GM19438 (cell line): ENCODE measurements at regions not wholly inside any gene's neighbourhood (a gene's known extent, or its start where the extent isn't known, plus 50 kb on each side); places are given as distances from the start of the nearest gene placed in this dataset.
"Not testable (repeated sequence)": the region's sequence is repeated elsewhere in the genome, so short reads cannot be mapped to it uniquely, and the experiment has no call there.

ENCODE experiments used
- ATAC-seq: cut with Tn5 transposase; IDR thresholded peaks from one replicate; pipeline ENCODE4 v1.9.1; 2021; ENCODE audit warnings: low read depth; ENCODE audit not compliant: unreplicated experiment

DNA sequence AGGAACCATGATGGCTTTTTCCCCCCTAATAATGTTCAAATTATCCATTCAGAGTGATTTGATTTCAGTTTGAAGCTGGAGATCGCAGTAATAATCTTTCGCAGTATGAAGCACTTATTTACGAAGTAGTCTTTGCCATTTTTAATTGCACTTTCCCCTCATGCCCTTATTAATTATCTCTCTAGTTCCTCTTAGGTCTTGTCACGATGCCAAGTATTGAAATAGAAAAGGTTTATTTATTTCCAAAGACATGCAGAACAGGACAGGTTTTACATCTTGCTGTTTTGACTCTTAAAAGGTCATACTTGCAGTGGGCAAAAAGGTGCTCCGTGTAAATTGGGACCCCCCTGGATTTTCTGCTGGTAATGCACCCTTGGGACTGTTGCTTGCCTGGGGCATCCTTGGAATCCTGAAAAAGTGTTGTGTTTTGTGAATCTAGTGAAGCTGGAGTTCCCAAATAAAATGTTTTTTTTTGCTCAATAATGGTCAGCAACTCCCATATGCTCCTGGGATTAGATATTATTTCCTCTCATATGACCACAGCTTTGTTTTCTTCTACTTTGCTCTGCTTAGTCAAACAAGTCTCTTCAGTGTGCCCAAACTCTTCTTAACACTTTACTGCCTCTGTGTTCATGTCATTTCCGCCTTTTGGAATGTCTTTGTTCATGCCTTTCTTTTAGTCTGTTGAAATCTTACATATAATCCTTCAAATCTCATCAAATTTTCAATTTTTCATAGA lies 278.3 kb downstream of the TMEM38B start:
- ATAC-seq = no peak

DNA sequence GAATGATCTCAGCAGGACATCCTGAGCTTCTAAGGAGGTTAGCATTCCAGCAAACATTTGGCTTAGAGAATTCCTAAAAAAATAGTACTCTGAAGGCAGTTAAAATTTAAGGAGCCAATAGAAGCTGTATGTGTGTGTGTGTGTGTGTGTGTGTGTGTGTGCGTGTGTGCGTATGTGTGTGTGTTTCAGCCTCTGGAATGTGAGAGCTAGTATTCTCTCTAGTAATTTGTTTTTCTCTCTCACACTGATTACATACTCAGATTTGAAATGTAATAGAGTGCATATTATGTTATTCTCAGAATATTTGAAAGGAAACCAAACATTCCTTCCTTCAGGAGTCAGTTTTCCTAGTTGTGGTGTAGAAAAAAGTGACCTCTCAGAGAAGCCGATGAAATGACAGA lies 279.6 kb downstream of the TMEM38B start:
- no peak for ATAC-seq

- ATAC-seq = no peak
Observed at GRCh38 chr9:105975886-105976645, 281.7 kb downstream of the TMEM38B start.

DNA sequence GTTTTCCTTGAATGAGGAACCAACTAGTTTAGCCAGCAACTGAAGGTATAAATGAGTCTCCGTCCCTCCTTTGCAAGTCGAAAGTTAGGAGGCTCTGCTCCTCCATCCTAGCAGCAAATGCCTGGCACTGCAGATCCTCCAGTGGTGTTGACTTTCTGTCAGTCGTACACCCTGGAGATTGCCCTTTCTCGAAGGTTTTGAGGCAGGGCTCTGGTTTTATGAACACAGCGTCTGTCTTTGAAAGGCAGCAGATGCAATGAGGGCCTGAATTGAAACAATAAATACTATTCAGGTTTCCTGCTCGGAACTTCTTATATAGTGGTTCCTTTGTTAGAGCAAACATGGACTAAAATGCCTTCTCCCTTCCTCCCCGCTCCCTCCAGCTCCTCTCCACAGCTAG lies 284.0 kb downstream of the TMEM38B start:
- no peak for ATAC-seq

- ATAC-seq = no peak
Observed at GRCh38 chr9:105978826-105979225, 284.5 kb downstream of the TMEM38B start.

- ATAC-seq = no peak
Observed at GRCh38 chr9:105979290-105979689, 284.9 kb downstream of the TMEM38B start.

DNA sequence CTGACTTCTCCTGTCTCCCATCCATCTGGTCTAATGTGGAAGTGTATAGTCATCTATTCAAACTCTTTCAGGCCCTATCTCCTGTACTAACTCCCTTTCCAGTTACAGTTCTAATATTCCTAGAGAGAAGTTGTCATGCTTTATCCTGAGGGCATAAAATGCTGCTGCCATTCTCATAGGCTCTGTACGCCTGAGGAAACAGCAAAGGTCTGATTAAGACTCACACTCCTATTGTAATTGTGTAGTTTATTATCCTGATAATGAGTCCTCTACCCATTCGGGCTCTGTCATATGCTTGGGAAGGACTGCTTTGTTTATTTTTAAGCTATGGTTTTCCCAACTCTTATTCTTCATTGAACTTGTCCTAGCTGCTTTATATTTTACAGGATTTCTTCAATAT lies 290.4 kb downstream of the TMEM38B start:
- ATAC-seq = no peak

DNA sequence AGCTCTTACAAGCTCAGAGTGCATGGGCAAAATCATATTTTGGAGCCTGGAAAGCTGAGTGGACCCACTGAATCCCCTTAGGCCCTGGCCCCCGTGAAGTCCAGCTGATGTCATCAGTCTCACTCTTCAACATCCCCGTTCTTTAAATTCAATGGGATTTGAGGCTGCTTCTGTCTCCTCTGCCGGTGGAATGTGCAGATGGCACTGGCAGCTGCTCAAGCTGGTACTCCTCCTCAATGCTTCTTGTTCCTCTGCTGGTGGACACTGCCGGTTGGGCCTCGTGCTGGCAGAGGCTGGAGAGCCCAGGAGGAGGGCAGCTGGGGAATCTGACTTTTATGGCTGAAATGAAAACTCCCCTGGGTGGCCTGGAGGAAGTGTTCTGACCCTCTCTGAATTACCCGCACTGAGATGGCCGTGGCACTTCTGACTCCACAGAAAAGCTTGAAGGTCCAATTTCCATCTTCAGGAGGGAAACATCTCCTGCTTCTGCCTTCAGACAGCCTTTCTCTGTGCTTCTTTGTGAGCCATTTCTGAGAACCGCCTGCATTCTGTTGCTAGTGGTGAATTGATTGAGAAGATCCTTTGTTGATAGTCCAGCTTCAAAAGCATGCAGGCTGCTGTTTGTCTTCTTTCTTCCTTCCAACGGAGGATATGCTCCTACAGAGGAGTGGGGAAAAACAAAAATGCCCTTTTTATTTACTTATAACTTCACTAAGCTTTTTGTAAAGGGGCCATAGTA lies 298.9 kb downstream of the TMEM38B start:
- no peak for ATAC-seq

GRCh38 chr9:105993921-105994715 lies 299.8 kb downstream of the TMEM38B start:
- no peak for ATAC-seq

DNA sequence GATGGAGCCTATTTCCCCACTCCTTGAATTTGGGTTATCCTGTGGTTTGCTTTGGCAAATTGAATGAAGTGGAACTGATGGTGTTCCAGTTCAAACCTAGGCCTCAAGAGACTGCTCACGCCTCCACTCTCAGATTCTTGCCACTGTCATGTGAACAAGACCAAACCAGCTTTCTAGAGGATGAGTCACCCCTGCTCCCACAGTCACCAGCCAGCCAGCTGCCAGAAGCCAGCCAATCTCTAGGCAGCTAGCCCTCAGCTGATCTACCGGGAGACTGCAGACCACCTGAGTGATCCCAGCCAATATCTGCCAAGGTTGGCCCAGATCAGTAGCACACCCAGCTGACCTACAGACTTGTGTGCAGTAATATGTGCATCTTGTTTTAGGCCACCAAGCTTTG lies 300.6 kb downstream of the TMEM38B start:
- no peak for ATAC-seq

GRCh38 chr9:106017198-106017740 lies 322.9 kb downstream of the TMEM38B start:
- ATAC-seq = no peak

GRCh38 chr9:106019039-106019680 lies 324.8 kb downstream of the TMEM38B start:
- ATAC-seq = no peak

DNA sequence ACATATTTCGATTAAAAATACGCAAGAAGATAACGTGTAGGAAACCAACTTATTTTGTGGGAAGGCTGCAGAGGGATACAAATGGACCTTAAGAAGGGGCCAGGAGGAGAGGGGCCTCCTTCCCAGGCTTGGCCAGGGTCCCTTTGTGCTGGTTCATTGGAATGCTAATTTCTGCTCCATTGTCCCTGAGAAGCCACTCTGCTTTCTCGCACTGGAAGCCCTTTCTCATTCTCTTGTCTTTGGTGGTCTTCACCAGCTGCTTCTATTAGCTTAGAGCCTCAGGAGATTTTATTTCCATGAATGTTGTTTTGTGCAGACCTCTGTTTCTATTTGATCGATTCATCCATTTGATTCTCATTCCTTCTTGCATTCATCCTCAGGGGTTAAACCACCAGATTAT lies 325.4 kb downstream of the TMEM38B start:
- ATAC-seq = no peak

DNA sequence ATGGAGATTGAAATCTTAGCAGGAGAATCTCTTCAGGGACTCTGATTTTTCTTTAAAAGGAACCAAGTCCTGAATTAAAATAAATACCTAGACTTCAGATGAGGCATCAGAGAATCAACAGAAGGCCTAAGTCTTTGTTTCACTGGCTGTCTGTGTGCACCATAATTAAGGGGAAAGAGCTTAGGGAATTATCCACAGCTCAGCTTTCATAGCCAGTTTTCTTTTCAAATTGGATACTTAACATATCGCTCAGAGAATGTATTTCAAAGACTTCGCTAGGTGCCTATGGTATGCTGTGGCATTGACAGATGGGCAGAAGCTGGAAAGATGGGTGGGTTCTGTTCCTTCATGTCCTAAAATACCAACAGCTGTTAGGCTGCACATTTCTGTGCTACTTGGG lies 325.8 kb downstream of the TMEM38B start:
- ATAC-seq = no peak

GRCh38 chr9:106023455-106023854 lies 329.1 kb downstream of the TMEM38B start:
- ATAC-seq = no peak

DNA sequence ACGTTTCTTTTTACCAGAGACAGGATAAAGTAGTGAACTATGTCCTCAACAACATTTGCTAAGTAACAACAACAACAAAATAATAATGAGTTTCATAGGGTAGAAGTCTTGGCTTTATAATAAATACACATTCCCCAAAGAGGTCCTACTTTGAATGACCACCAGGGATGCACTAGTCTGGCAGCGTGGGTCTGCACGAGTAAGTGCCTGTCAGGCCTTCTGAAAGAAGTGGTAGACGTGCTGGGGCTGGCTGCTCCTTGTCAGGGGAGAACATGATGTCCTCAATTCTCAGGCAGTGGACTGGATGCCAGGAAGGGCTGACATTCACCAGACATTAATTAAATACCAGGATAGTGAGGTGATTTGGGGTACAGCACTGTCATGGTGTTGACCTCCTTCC lies 331.1 kb downstream of the TMEM38B start:
- no peak for ATAC-seq

DNA sequence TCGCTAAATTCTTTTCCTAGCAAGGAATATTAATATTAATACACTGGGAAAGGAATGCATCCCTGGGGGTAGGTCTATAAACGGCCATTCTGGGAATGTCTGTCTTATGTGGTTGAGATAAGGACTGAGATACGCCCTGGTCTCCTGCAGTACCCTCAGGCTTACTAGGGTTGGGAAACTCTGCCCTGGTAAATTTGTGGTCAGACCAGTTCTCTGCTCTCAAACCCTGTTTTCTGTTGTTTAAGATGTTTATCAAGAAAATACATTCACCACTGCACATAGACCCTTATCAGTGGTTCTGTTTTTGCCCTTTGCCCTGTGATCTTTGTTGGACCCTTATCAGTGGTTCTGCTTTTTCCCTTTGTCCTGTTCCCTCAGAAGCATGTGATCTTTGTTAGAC lies 335.8 kb downstream of the TMEM38B start:
- ATAC-seq = not testable (repeated sequence)

GRCh38 chr9:106032978-106033377 lies 338.6 kb downstream of the TMEM38B start:
- ATAC-seq = no peak

GRCh38 chr9:106035806-106036205 lies 341.5 kb downstream of the TMEM38B start:
- no peak for ATAC-seq
